ENCODE measurements at regions not wholly inside any gene's neighbourhood (a gene's known extent, or its start where the extent isn't known, plus 50 kb on each side); places are given as distances from the start of the nearest gene placed in this dataset.

DNA sequence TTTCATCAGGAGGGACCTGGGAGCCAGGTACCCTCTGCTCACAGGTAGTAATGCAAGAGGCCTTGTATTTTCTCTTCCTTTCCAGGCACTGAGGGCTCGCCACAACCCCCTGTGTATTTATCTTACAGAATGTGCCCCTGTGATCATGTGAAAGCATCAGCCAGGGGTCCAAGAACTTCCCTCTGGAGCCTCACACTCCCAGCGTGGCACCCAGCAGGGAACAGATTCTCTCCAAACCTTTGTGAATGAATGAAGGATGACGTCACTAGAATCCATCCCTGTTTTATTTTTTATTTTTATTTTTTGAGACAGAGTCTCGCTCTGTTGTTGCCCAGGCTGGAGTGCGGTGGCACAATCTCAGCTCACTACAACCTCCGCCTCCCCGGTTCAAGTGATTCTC is 107.3 kb upstream of the IER5L start:
- Histone ChIP-seq H3K79me1 (replicated peaks; ENCODE audit: low read length, poor library complexity, severe bottlenecking) (no peaks in the 10 kb centered on the region), H2BK5ac (ENCODE audit: low read depth, low read length, poor library complexity, severe bottlenecking) (no peak overlapping the region), H3K18ac (ENCODE audit: low read depth in 1 of 2, low read length in 2 of 2) (no peak overlapping the region), H2BK120ac (ENCODE audit: low read depth, low read length) (no peak overlapping the region), H3K27me3 (ENCODE audit: control insufficient read depth in 1 of 2, insufficient read depth in 1 of 2, low read length in 2 of 2) (no peaks in the 10 kb centered on the region), H3K4me3 (ENCODE audit: insufficient read depth in 1 of 2, low read depth in 1 of 2, low read length in 2 of 2) (no peak overlapping the region), H3K4me1 (ENCODE audit: control insufficient read depth, insufficient read depth, low read depth, low read length) (peaks cover 16% of the 10 kb centered on the region), H3K4me2 (ENCODE audit: low read length, poor library complexity, severe bottlenecking) (no peak overlapping the region), H3K9ac (ENCODE audit: low read length) (no peak overlapping the region), H3K9me3 (ENCODE audit: control insufficient read depth, low read length) (no peaks in the 10 kb centered on the region), H2BK15ac (ENCODE audit: low read depth, poor library complexity, severe bottlenecking) (no peak overlapping the region), H2BK12ac (ENCODE audit: low read length in 2 of 2) (no peak overlapping the region), H3K4ac (ENCODE audit: low read depth in 1 of 2, low read length in 2 of 2) (no peak overlapping the region), H3K27ac (ENCODE audit: low read length, poor library complexity, severe bottlenecking) (no peak overlapping the region), H2AFZ (ENCODE audit: low read depth, low read length) (no peak overlapping the region), H4K8ac (ENCODE audit: low read length) (no peak overlapping the region), H3K14ac (ENCODE audit: low read length in 2 of 2) (no peak overlapping the region), H2AK5ac (ENCODE audit: low read length, severe bottlenecking) (no peak overlapping the region), H3K36me3 (ENCODE audit: control insufficient read depth in 1 of 2, insufficient read depth in 2 of 2, low read depth in 1 of 2, low read length in 2 of 2) (no peaks in the 10 kb centered on the region), H3K23ac (ENCODE audit: low read length in 2 of 2) (no peak overlapping the region), H4K91ac (ENCODE audit: low read length) (no peak overlapping the region)
- 83% methylated on average over 7 of the region's 7 CpGs for WGBS
- DNase-seq: no peak

GRCh38 chr9:129284607-129285291 is 106.7 kb upstream of the IER5L start:
- no peak for DNase-seq
- no peaks in the 10 kb centered on the region for H3K27me3 ChIP-seq (ENCODE audit: control insufficient read depth in 1 of 2, insufficient read depth in 1 of 2, low read length in 2 of 2)
- no peak overlapping the region for H2BK12ac ChIP-seq (ENCODE audit: low read length in 2 of 2)
- H2BK120ac ChIP-seq (ENCODE audit: low read depth, low read length): no peak overlapping the region
- no peak overlapping the region for H2AK5ac ChIP-seq (ENCODE audit: low read length, severe bottlenecking)
- no peaks in the 10 kb centered on the region for H3K36me3 ChIP-seq (ENCODE audit: control insufficient read depth in 1 of 2, insufficient read depth in 2 of 2, low read depth in 1 of 2, low read length in 2 of 2)
- H3K4me2 ChIP-seq (ENCODE audit: low read length, poor library complexity, severe bottlenecking): no peak overlapping the region
- no peak overlapping the region for H3K14ac ChIP-seq (ENCODE audit: low read length in 2 of 2)
- H4K8ac ChIP-seq (ENCODE audit: low read length): no peak overlapping the region
- H3K9me3 ChIP-seq (ENCODE audit: control insufficient read depth, low read length): no peaks in the 10 kb centered on the region
- peaks cover 16% of the 10 kb centered on the region for H3K4me1 ChIP-seq (ENCODE audit: control insufficient read depth, insufficient read depth, low read depth, low read length)
- H3K9ac ChIP-seq (ENCODE audit: low read length): no peak overlapping the region
- no peak overlapping the region for H3K23ac ChIP-seq (ENCODE audit: low read length in 2 of 2)
- no peak overlapping the region for H4K91ac ChIP-seq (ENCODE audit: low read length)
- H2BK5ac ChIP-seq (ENCODE audit: low read depth, low read length, poor library complexity, severe bottlenecking): no peak overlapping the region
- no peak overlapping the region for H2BK15ac ChIP-seq (ENCODE audit: low read depth, poor library complexity, severe bottlenecking)
- H2AFZ ChIP-seq (ENCODE audit: low read depth, low read length): no peak overlapping the region
- H3K27ac ChIP-seq (ENCODE audit: low read length, poor library complexity, severe bottlenecking): no peak overlapping the region
- no peak overlapping the region for H3K4me3 ChIP-seq (ENCODE audit: insufficient read depth in 1 of 2, low read depth in 1 of 2, low read length in 2 of 2)
- H3K18ac ChIP-seq (ENCODE audit: low read depth in 1 of 2, low read length in 2 of 2): no peak overlapping the region
- H3K4ac ChIP-seq (ENCODE audit: low read depth in 1 of 2, low read length in 2 of 2): no peak overlapping the region
- WGBS: 94% methylated on average over 14 of the region's 14 CpGs
- no peaks in the 10 kb centered on the region for H3K79me1 ChIP-seq (replicated peaks; ENCODE audit: low read length, poor library complexity, severe bottlenecking)

- H3K36me3 ChIP-seq (ENCODE audit: control insufficient read depth in 1 of 2, insufficient read depth in 2 of 2, low read depth in 1 of 2, low read length in 2 of 2): no peaks in the 10 kb centered on the region
- no peak overlapping the region for H3K18ac ChIP-seq (ENCODE audit: low read depth in 1 of 2, low read length in 2 of 2)
- no peaks in the 10 kb centered on the region for H3K79me1 ChIP-seq (replicated peaks; ENCODE audit: low read length, poor library complexity, severe bottlenecking)
- no peaks in the 10 kb centered on the region for H3K9me3 ChIP-seq (ENCODE audit: control insufficient read depth, low read length)
- H3K27me3 ChIP-seq (ENCODE audit: control insufficient read depth in 1 of 2, insufficient read depth in 1 of 2, low read length in 2 of 2): no peaks in the 10 kb centered on the region
- no peak overlapping the region for H2AK5ac ChIP-seq (ENCODE audit: low read length, severe bottlenecking)
- peak overlapping the region; percentile 49 for H4K91ac ChIP-seq (ENCODE audit: low read length)
- H3K4ac ChIP-seq (ENCODE audit: low read depth in 1 of 2, low read length in 2 of 2): no peak overlapping the region
- H3K27ac ChIP-seq (ENCODE audit: low read length, poor library complexity, severe bottlenecking): no peak overlapping the region
- no peak for DNase-seq
- no peak overlapping the region for H2BK5ac ChIP-seq (ENCODE audit: low read depth, low read length, poor library complexity, severe bottlenecking)
- H3K4me2 ChIP-seq (ENCODE audit: low read length, poor library complexity, severe bottlenecking): no peak overlapping the region
- H2BK15ac ChIP-seq (ENCODE audit: low read depth, poor library complexity, severe bottlenecking): no peak overlapping the region
- no peak overlapping the region for H3K14ac ChIP-seq (ENCODE audit: low read length in 2 of 2)
- whole genome bisulfite sequencing: 92% methylated on average over 27 of the region's 28 CpGs
- no peak overlapping the region for H3K4me3 ChIP-seq (ENCODE audit: insufficient read depth in 1 of 2, low read depth in 1 of 2, low read length in 2 of 2)
- no peak overlapping the region for H2AFZ ChIP-seq (ENCODE audit: low read depth, low read length)
- peaks cover 19% of the 10 kb centered on the region for H3K4me1 ChIP-seq (ENCODE audit: control insufficient read depth, insufficient read depth, low read depth, low read length)
- no peak overlapping the region for H3K23ac ChIP-seq (ENCODE audit: low read length in 2 of 2)
- H3K9ac ChIP-seq (ENCODE audit: low read length): no peak overlapping the region
- no peak overlapping the region for H2BK120ac ChIP-seq (ENCODE audit: low read depth, low read length)
- H2BK12ac ChIP-seq (ENCODE audit: low read length in 2 of 2): no peak overlapping the region
- H4K8ac ChIP-seq (ENCODE audit: low read length): no peak overlapping the region
These were observed 105.9 kb upstream of the IER5L start for GRCh38 chr9:129283705-129284606.

DNA sequence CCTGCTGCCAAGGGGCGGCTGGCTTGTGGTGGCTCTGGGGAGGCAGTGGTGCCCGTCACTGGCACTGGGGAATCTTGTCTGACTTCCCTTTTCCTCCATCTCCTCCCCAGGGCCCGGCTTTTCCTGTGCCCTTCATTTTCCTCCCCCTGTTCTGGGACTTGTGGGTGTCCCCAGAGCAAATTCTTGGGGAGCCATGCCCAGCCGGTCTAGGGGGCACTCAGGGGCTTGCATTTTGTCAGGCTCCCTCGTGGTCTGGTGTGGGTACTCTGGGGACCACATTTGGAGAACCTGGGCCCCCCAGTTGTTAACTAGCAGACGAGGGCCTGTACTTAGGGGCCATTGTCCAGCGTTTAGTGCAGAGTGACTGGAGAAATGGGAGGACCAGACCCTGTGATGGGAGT is 105.2 kb upstream of the IER5L start:
- H3K4me1 ChIP-seq (ENCODE audit: control insufficient read depth, insufficient read depth, low read depth, low read length): peaks cover 20% of the 10 kb centered on the region
- H3K27ac ChIP-seq (ENCODE audit: low read length, poor library complexity, severe bottlenecking): no peak overlapping the region
- no peak for DNase-seq
- no peak overlapping the region for H2BK12ac ChIP-seq (ENCODE audit: low read length in 2 of 2)
- H3K9ac ChIP-seq (ENCODE audit: low read length): no peak overlapping the region
- no peak overlapping the region for H3K4ac ChIP-seq (ENCODE audit: low read depth in 1 of 2, low read length in 2 of 2)
- no peak overlapping the region for H3K4me2 ChIP-seq (ENCODE audit: low read length, poor library complexity, severe bottlenecking)
- no peaks in the 10 kb centered on the region for H3K79me1 ChIP-seq (replicated peaks; ENCODE audit: low read length, poor library complexity, severe bottlenecking)
- H3K9me3 ChIP-seq (ENCODE audit: control insufficient read depth, low read length): no peaks in the 10 kb centered on the region
- H3K23ac ChIP-seq (ENCODE audit: low read length in 2 of 2): no peak overlapping the region
- H2BK15ac ChIP-seq (ENCODE audit: low read depth, poor library complexity, severe bottlenecking): no peak overlapping the region
- H3K18ac ChIP-seq (ENCODE audit: low read depth in 1 of 2, low read length in 2 of 2): no peak overlapping the region
- H3K36me3 ChIP-seq (ENCODE audit: control insufficient read depth in 1 of 2, insufficient read depth in 2 of 2, low read depth in 1 of 2, low read length in 2 of 2): no peaks in the 10 kb centered on the region
- no peak overlapping the region for H3K4me3 ChIP-seq (ENCODE audit: insufficient read depth in 1 of 2, low read depth in 1 of 2, low read length in 2 of 2)
- H2BK5ac ChIP-seq (ENCODE audit: low read depth, low read length, poor library complexity, severe bottlenecking): no peak overlapping the region
- H3K14ac ChIP-seq (ENCODE audit: low read length in 2 of 2): no peak overlapping the region
- 92% methylated on average over 7 of the region's 7 CpGs for WGBS
- no peak overlapping the region for H2BK120ac ChIP-seq (ENCODE audit: low read depth, low read length)
- H3K27me3 ChIP-seq (ENCODE audit: control insufficient read depth in 1 of 2, insufficient read depth in 1 of 2, low read length in 2 of 2): no peaks in the 10 kb centered on the region
- no peak overlapping the region for H2AK5ac ChIP-seq (ENCODE audit: low read length, severe bottlenecking)
- no peak overlapping the region for H4K8ac ChIP-seq (ENCODE audit: low read length)
- H4K91ac ChIP-seq (ENCODE audit: low read length): no peak overlapping the region
- no peak overlapping the region for H2AFZ ChIP-seq (ENCODE audit: low read depth, low read length)

Measured in mesenchymal stem cell (in vitro differentiated cells and primary cell).